MCF 10A (cell line): ENCODE measurements at regions not wholly inside any gene's neighbourhood (a gene's known extent, or its start where the extent isn't known, plus 50 kb on each side); places are given as distances from the start of the nearest gene placed in this dataset.

Experiments used
- BruUV-seq: library from RNA; stranded (reverse); fragments of 400-500 nt; replicated peaks from 2 replicates; lab custom pipeline; 2021; lab: Mats Ljungman, UMichigan
- CTCF ChIA-PET: fragments of 300-600 bp; sonication (Branson Sonifier 250); formaldehyde crosslinking; extraction: SDS; loops from one replicate; lab custom pipeline; 2021; ENCODE audit warnings: antibody characterized with exemption, inconsistent platforms; lab: Yijun Ruan, JAX
- POLR2A ChIA-PET: fragments of 300-600, 350-650 bp; sonication (Branson Sonifier 250); formaldehyde crosslinking; extraction: SDS; loops from one replicate; lab custom pipeline; 2020; ENCODE audit warnings: antibody characterized with exemption, inconsistent platforms; lab: Yijun Ruan, JAX
- DNase-seq: peaks from one replicate; pipeline ENCODE4 v3.0.0-alpha.2; 2018; ENCODE audit not compliant: unreplicated experiment
- H3K27ac Mint-ChIP-seq: one replicate; pipeline ENCODE4 v1.8.0; 2022; ENCODE audit warnings: mild to moderate bottlenecking, low read depth, mixed read lengths; ENCODE audit not compliant: unreplicated experiment
- H3K27me3 Mint-ChIP-seq: one replicate; pipeline ENCODE4 v1.8.0; 2022; ENCODE audit warnings: mixed read lengths; ENCODE audit not compliant: insufficient read depth, unreplicated experiment
- H3K36me3 Mint-ChIP-seq: one replicate; pipeline ENCODE4 v1.8.0; 2022; ENCODE audit warnings: mild to moderate bottlenecking, moderate library complexity, mixed read lengths; ENCODE audit not compliant: insufficient read depth, unreplicated experiment
- H3K4me1 Mint-ChIP-seq: one replicate; pipeline ENCODE4 v1.8.0; 2022; ENCODE audit warnings: mixed read lengths; ENCODE audit not compliant: insufficient read depth, unreplicated experiment
- H3K4me3 Mint-ChIP-seq: one replicate; pipeline ENCODE4 v1.8.0; 2022; ENCODE audit warnings: mild to moderate bottlenecking, moderate library complexity, mixed read lengths; ENCODE audit not compliant: unreplicated experiment
- H3K9me3 Mint-ChIP-seq: one replicate; pipeline ENCODE4 v1.8.0; 2022; ENCODE audit warnings: mixed read lengths; ENCODE audit not compliant: unreplicated experiment
- CTCF ChIP-seq: fragments of 200-600 bp; IDR thresholded peaks from one replicate; pipeline ENCODE4 v1.8.0; 2022; ENCODE audit warnings: antibody characterized with exemption, mild to moderate bottlenecking; ENCODE audit not compliant: unreplicated experiment
- intact Hi-C: fragments of 100-400 bp; cut with micrococcal nuclease; formaldehyde crosslinking; loops from 2 replicates; pipeline ENCODE4 v1.14.1; 2022

DNA sequence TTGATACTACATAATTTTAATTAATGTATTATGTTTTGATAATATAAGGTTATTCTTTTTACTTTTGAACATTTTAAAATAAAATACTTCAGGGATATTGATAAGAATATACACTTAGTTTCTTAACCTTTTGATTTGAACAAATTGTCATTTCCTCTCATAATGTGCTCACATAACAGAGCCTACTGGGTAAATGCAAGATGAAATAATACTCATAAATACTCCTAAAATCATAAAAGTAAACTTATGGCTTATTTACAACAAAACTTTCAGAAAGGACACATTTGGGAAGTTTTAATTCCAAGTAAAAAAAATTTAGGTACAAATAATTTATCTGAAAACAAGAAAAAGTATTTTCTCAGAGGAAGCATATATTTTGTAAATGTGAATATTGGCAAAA is 101.6 kb upstream of the ABCB5 start:
- Mint-ChIP-seq H3K27me3 (no peaks in the 10 kb centered on the region), H3K36me3 (no peaks in the 10 kb centered on the region), H3K4me1 (no peaks in the 10 kb centered on the region), H3K27ac (no peak overlapping the region), H3K4me3 (no peak overlapping the region), H3K9me3 (no peaks in the 10 kb centered on the region)
- TF ChIP-seq CTCF = no peak
- CTCF ChIA-PET = interaction anchor here (0.6 to 1.2 kb wide), 2 partner anchors 28 to 1861 kb away, joined by 3 to 5 read pairs; no protein-coding TSS in a partner anchor
- POLR2A ChIA-PET = interaction anchor here (2.2 kb wide), 1 partner anchor 184 kb away, joined by 10 read pairs; the partner anchor contains the start of gene ITGB8
- BruUV-seq = no TSS peak
- intact Hi-C loops = loop anchor here (10.0 kb wide), 1 partner anchor 189 kb away; no protein-coding TSS in a partner anchor
- no peak for DNase-seq

GRCh38 chr7:20514364-20514763 is 101.1 kb upstream of the ABCB5 start:
- no peaks in the 10 kb centered on the region for H3K4me1 Mint-ChIP-seq
- intact Hi-C loops = loop anchor here (10.0 kb wide), 1 partner anchor 190 kb away; no protein-coding TSS in a partner anchor
- CTCF ChIA-PET = interaction anchor here (1.2 kb wide), 1 partner anchor 27 kb away, joined by 5 read pairs; no protein-coding TSS in a partner anchor
- POLR2A ChIA-PET = interaction anchor here (1.0 to 2.2 kb wide), 4 partner anchors 27 to 184 kb away, joined by 3 to 10 read pairs (median 4); partner anchors contain the start of gene ITGB8
- H3K36me3 Mint-ChIP-seq = no peaks in the 10 kb centered on the region
- H3K27ac Mint-ChIP-seq = no peak overlapping the region
- TF ChIP-seq CTCF = no peak
- no peaks in the 10 kb centered on the region for H3K27me3 Mint-ChIP-seq
- BruUV-seq = no TSS peak
- no peak overlapping the region for H3K4me3 Mint-ChIP-seq
- DNase-seq = peak; percentile 79
- H3K9me3 Mint-ChIP-seq = no peaks in the 10 kb centered on the region

DNA sequence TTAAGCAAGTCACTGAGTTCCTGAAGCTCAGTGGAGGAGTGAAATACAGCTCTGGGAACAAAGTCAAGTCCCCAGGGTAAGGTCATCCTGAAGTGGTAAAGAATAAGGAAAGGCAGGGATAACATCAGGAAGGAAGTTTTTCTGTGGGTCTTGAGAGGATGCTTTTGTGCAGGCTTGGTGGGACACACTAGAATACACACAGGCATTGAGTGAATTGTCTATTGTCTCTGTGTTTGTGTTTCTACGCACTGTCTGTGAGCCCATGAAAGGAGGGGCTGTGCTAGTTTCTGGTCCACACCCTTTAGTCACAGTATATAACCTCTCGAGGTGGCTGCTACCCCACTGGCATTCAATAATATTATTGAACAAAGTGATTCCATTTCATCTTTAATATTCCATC is 95.8 kb upstream of the ABCB5 start:
- Mint-ChIP-seq H3K36me3 (no peaks in the 10 kb centered on the region), H3K4me1 (no peaks in the 10 kb centered on the region), H3K27ac (no peak overlapping the region), H3K27me3 (no peaks in the 10 kb centered on the region), H3K9me3 (peaks cover 9% of the 10 kb centered on the region), H3K4me3 (no peak overlapping the region)
- ChIA-PET CTCF (no interaction called here), POLR2A (interaction anchor here (0.6 kb wide), 1 partner anchor 700 kb away, joined by 4 read pairs; no protein-coding TSS in a partner anchor)
- TF ChIP-seq CTCF = no peak
- no peak for DNase-seq
- no TSS peak for BruUV-seq
- intact Hi-C loops = loop anchor here (10.0 kb wide), 1 partner anchor 195 kb away; no protein-coding TSS in a partner anchor

DNA sequence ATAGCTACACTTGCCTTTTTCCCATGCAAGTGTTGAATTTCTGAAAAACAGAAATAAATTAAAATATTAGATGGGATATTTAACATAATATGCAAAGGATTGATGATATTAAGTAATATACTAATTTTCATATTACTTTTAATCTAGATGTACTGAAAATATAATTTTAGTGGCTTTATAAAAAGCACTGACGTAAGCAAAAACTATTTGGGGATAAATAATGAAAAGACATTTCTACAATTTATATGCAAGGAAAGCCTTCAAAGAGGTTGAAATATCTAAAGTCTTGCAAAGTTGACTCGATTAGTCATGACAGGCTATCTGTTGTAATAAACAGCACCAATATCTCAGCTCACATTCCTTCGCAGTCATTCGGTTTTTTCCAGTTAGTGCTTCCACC is 94.9 kb upstream of the ABCB5 start:
- no peaks in the 10 kb centered on the region for H3K36me3 Mint-ChIP-seq
- H3K4me3 Mint-ChIP-seq = no peak overlapping the region
- no peaks in the 10 kb centered on the region for H3K27me3 Mint-ChIP-seq
- POLR2A ChIA-PET = no interaction called here
- DNase-seq = no peak
- no TSS peak for BruUV-seq
- H3K4me1 Mint-ChIP-seq = no peaks in the 10 kb centered on the region
- TF ChIP-seq CTCF = no peak
- intact Hi-C loops = no loop called here
- CTCF ChIA-PET = no interaction called here
- H3K27ac Mint-ChIP-seq = no peak overlapping the region
- H3K9me3 Mint-ChIP-seq = peaks cover 9% of the 10 kb centered on the region
